ENCODE measurements at regions not wholly inside any gene's neighbourhood (a gene's known extent, or its start where the extent isn't known, plus 50 kb on each side); places are given as distances from the start of the nearest gene placed in this dataset.
A peak's percentile ranks its signal among the peaks of the same experiment; 100 is the strongest.
"Not testable (repeated sequence)": the region's sequence is repeated elsewhere in the genome, so short reads cannot be mapped to it uniquely, and the experiment has no call there.

- Histone ChIP-seq H3K4me2 (no peak overlapping the region), H4K20me1 (no peaks in the 10 kb centered on the region)
- TF ChIP-seq Cebpa-rat (IDR thresholded peaks at IDR 0.05) = no peak
Observed at GRCh38 chr2:144625226-144625625, 105.3 kb upstream of the ZEB2 start.

GRCh38 chr2:144624451-144624850 lies 104.5 kb upstream of the ZEB2 start:
- no peak overlapping the region for H3K9ac ChIP-seq
- no peak for TF ChIP-seq Cebpa-rat (IDR thresholded peaks at IDR 0.05)
- no peak overlapping the region for H3K27ac ChIP-seq
- no peak overlapping the region for H3K4me3 ChIP-seq
- peaks cover 4 to 14% (median 9%) of the 10 kb centered on the region in 10 experiments; a peak in 19 of 20 replicates for H3K4me1 ChIP-seq
- H3K9me3 ChIP-seq (replicated peaks in 1 of 11) = peaks cover 16 to 32% (median 19%) of the 10 kb centered on the region in 11 experiments
- no peaks in the 10 kb centered on the region for H4K20me1 ChIP-seq
- H3K36me3 ChIP-seq = no peaks in the 10 kb centered on the region
- no peak overlapping the region for H3K4me2 ChIP-seq
- no peaks in the 10 kb centered on the region for H3K27me3 ChIP-seq

More at GRCh38 chr2:144625226-144625625, 105.3 kb upstream of the ZEB2 start:
- Histone ChIP-seq H3K36me3 (no peaks in the 10 kb centered on the region), H3K4me1 (peaks cover 9 to 21% (median 16%) of the 10 kb centered on the region in 10 experiments), H3K9me3 (replicated peaks in 1 of 11) (peaks cover 16 to 32% (median 19%) of the 10 kb centered on the region in 11 experiments), H3K4me3 (no peak overlapping the region), H3K27ac (no peak overlapping the region), H3K9ac (no peak overlapping the region), H3K27me3 (no peaks in the 10 kb centered on the region)

- not testable (repeated sequence) for H3K9ac ChIP-seq, H4K20me1 ChIP-seq, H3K27me3 ChIP-seq, H3K4me3 ChIP-seq, H3K36me3 ChIP-seq, H3K27ac ChIP-seq, H3K4me2 ChIP-seq
- peaks cover 0 to 14% (median 5%) of the 10 kb centered on the region in 10 experiments; a peak in 12 of 20 replicates for H3K4me1 ChIP-seq
- peaks cover 19 to 39% (median 26%) of the 10 kb centered on the region in 11 experiments for H3K9me3 ChIP-seq (replicated peaks in 1 of 11)
Observed at GRCh38 chr2:144622373-144622772, 102.5 kb upstream of the ZEB2 start.

- peaks cover 0 to 14% (median 5%) of the 10 kb centered on the region in 10 experiments; a peak in 12 of 20 replicates for H3K4me1 ChIP-seq
- H3K4me3 ChIP-seq = no peak overlapping the region
- peak overlapping the region in 7 of 11 experiments; percentile 4 to 49 (median 24); a peak in 12 of 22 replicates for H3K4me2 ChIP-seq
- H3K27ac ChIP-seq = no peak overlapping the region
- no peaks in the 10 kb centered on the region for H3K36me3 ChIP-seq
- no peak for TF ChIP-seq Cebpa-rat (IDR thresholded peaks at IDR 0.05)
- H3K9ac ChIP-seq = no peak overlapping the region
- H3K27me3 ChIP-seq = no peaks in the 10 kb centered on the region
- no peaks in the 10 kb centered on the region for H4K20me1 ChIP-seq
- peaks cover 19 to 39% (median 28%) of the 10 kb centered on the region in 11 experiments for H3K9me3 ChIP-seq (replicated peaks in 1 of 11)
Observed at GRCh38 chr2:144621266-144621665, 101.3 kb upstream of the ZEB2 start.

- Histone ChIP-seq H4K20me1 (no peaks in the 10 kb centered on the region), H3K9ac (no peak overlapping the region), H3K4me3 (no peak overlapping the region), H3K27me3 (no peaks in the 10 kb centered on the region), H3K36me3 (no peaks in the 10 kb centered on the region), H3K4me2 (peak overlapping the region in 1 of 11 experiments; percentile 1; a peak in 1 of 22 replicates), H3K9me3 (replicated peaks in 1 of 11) (peaks cover 19 to 42% (median 28%) of the 10 kb centered on the region in 11 experiments), H3K27ac (no peak overlapping the region), H3K4me1 (peaks cover 0 to 15% (median 5%) of the 10 kb centered on the region in 10 experiments; a peak in 12 of 20 replicates)
- no peak for TF ChIP-seq Cebpa-rat (IDR thresholded peaks at IDR 0.05)
Observed at GRCh38 chr2:144619760-144620159, 99.8 kb upstream of the ZEB2 start.

GRCh38 chr2:144617171-144617570 lies 97.3 kb upstream of the ZEB2 start:
- not testable (repeated sequence) for H3K9ac ChIP-seq, H3K27me3 ChIP-seq, H3K4me3 ChIP-seq, H3K27ac ChIP-seq, H3K4me2 ChIP-seq, H4K20me1 ChIP-seq, H3K36me3 ChIP-seq
- Histone ChIP-seq H3K9me3 (replicated peaks in 1 of 11) (peaks cover 15 to 32% (median 25%) of the 10 kb centered on the region in 11 experiments), H3K4me1 (peaks cover 0 to 15% (median 5%) of the 10 kb centered on the region in 10 experiments; a peak in 12 of 20 replicates)

- H3K27ac ChIP-seq = no peak overlapping the region; a peak in 1 of 22 replicates
- H3K9me3 ChIP-seq (replicated peaks in 1 of 11) = peaks cover 9 to 26% (median 19%) of the 10 kb centered on the region in 11 experiments; a peak in 19 of 22 replicates
- H3K4me2 ChIP-seq = no peak overlapping the region
Observed at GRCh38 chr2:144615866-144616565, 96.1 kb upstream of the ZEB2 start.

GRCh38 chr2:144607891-144608521 lies 88.1 kb upstream of the ZEB2 start:
- H3K4me1 ChIP-seq = peaks cover 0 to 84% (median 4%) of the 10 kb centered on the region in 10 experiments; a peak in 8 of 20 replicates
- H3K4me3 ChIP-seq = no peak overlapping the region
- no peaks in the 10 kb centered on the region for H3K36me3 ChIP-seq
- peaks cover 0 to 12% (median 2%) of the 10 kb centered on the region in 11 experiments; a peak in 7 of 22 replicates for H3K9me3 ChIP-seq (replicated peaks in 1 of 11)
- peak overlapping the region in 4 of 11 experiments; percentile 11 to 90 (median 69); a peak in 6 of 22 replicates for H3K4me2 ChIP-seq
- H4K20me1 ChIP-seq = no peaks in the 10 kb centered on the region
- H3K27ac ChIP-seq = peak overlapping the region in 5 of 11 experiments; percentile 0 to 100 (median 85); a peak in 9 of 22 replicates
- TF ChIP-seq Cebpa-rat (IDR thresholded peaks at IDR 0.05) = peak in 2 of 11 experiments; percentile 17 to 19; a peak in 1 of 22 replicates
- peak overlapping the region in 3 of 11 experiments; percentile 59 to 94 (median 82); a peak in 7 of 22 replicates for H3K9ac ChIP-seq
- H3K27me3 ChIP-seq = no peaks in the 10 kb centered on the region

More at GRCh38 chr2:144615866-144616565, 96.1 kb upstream of the ZEB2 start:
- H3K9ac ChIP-seq = no peak overlapping the region
- H4K20me1 ChIP-seq = no peaks in the 10 kb centered on the region
- H3K4me1 ChIP-seq = peaks cover 0 to 18% (median 1%) of the 10 kb centered on the region in 10 experiments; a peak in 12 of 20 replicates
- H3K4me3 ChIP-seq = no peak overlapping the region
- H3K36me3 ChIP-seq = no peaks in the 10 kb centered on the region
- no peaks in the 10 kb centered on the region for H3K27me3 ChIP-seq
- no peak for TF ChIP-seq Cebpa-rat (IDR thresholded peaks at IDR 0.05)

GRCh38 chr2:144607099-144607498 lies 87.2 kb upstream of the ZEB2 start:
- Histone ChIP-seq H3K4me1 (peaks cover 0 to 92% (median 4%) of the 10 kb centered on the region in 10 experiments; a peak in 8 of 20 replicates), H3K27me3 (no peaks in the 10 kb centered on the region), H3K27ac (peak overlapping the region in 5 of 11 experiments; percentile 0 to 100 (median 85); a peak in 9 of 22 replicates), H3K4me2 (peak overlapping the region in 4 of 11 experiments; percentile 11 to 90 (median 69); a peak in 9 of 22 replicates), H3K36me3 (no peaks in the 10 kb centered on the region), H3K9ac (peak overlapping the region in 3 of 11 experiments; percentile 59 to 94 (median 82); a peak in 6 of 22 replicates), H3K9me3 (replicated peaks in 1 of 11) (peaks cover 0 to 9% (median 2%) of the 10 kb centered on the region in 11 experiments; a peak in 6 of 22 replicates), H4K20me1 (no peaks in the 10 kb centered on the region), H3K4me3 (no peak overlapping the region)
- TF ChIP-seq Cebpa-rat (IDR thresholded peaks at IDR 0.05) = no peak
